ENCODE measurements at regions not wholly inside any gene's neighbourhood (a gene's known extent, or its start where the extent isn't known, plus 50 kb on each side); places are given as distances from the start of the nearest gene placed in this dataset.

- DNase-seq: no peak
Measured at GRCh38 chr11:112464949-112465348, 204.3 kb upstream of the PLET1 start.

- DNase-seq: no peak
Measured at GRCh38 chr11:112465433-112466024, 204.9 kb upstream of the PLET1 start.

- DNase-seq: no peak
Measured at GRCh38 chr11:112467721-112468120, 207.1 kb upstream of the PLET1 start.

GRCh38 chr11:112469376-112469775 lies 208.7 kb upstream of the PLET1 start:
- no peak for DNase-seq

DNA sequence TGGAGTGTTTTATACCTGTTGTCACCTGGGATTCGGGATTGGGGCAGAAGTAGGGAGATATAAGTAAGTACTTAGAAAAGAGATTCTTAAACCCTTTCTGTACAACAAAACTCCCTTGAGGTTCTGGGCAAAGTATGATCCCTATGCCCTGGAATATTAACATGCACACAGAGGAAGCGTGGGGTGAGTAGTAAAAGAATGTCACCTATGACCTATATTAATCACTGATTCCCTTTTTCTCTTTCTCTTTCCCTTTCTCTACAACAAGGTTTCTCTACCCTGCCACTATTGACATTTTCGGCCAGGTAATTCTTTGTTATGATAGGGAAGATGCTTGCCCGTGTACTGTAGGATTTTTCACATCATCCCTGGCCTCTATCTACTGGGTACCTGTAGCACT lies 209.7 kb upstream of the PLET1 start:
- DNase-seq: no peak

DNA sequence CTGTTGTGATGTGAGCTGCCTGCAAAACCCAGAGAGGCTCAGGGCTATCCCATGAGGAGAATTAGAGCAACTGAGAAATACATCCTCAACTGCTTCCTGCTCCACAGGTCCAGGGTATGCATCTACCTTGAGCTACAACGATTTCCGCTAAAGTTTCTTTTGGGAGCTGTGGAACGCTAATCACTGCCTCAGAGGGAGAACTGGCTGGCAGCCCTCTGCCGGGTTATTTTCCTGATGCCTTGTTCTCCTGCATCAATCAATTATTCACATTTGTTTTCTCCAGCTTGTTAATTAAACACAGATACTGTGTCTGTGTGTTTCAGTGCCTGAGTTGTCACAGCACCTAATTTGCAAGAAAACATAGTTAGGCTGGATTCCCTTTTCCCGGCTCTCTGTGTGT lies 211.1 kb upstream of the PLET1 start:
- peak in 1 of 58 donors; percentile 33 for DNase-seq

DNA sequence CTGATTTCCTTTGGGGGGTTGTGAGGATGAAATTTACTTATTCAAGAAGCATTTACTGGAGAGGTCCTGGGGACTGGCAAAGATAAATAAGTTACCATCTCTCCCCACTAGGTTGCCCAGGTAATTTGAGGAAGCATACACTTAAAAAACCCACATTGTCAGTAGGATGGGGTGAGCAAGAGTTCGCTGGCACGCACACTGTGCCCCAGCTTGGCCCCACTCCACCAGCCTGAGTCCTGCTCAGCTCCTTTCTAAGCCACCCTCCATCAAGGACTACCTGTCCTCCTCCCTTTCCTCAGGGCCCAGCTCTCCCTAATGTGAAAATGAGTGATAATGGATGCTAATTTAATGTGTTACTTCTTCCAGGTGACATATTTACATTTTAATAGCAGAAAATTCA lies 216.5 kb upstream of the PLET1 start:
- DNase-seq: no peak

DNA sequence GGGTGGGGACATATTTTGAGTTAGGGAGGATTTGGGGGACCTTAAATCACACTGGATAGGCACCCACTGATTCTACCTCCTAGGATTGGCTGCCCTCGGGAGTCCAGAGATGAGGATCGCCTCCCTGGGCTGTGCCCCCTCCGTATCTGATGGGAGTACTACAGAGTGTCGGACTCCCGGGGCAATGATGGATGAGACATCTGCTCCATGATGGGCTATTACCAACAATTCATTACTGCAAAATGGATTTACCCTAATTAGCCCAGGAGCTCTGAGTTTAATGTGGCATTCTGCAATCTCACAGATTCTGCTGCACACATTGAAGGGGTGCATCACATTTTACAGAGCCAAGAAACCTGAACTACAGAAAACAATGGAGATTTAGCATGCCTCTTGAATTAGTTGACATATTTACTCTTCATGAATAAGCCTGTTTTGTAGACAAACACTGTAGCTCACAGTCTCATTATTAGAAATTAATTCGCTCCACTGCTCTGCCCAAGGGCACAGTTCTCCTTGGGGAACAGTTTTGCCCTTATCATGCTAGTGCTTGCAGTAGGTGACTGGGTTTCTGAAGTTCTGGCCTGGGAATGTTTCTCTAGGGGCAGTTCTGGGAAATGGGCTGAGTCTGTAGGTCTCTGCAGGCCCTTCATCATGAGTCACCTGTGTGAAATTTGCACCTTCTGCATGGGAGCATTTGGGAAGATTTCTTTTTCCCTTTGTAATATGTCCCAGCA lies 217.1 kb upstream of the PLET1 start:
- no peak for DNase-seq

GRCh38 chr11:112478806-112479205 lies 218.1 kb upstream of the PLET1 start:
- no peak for DNase-seq

DNA sequence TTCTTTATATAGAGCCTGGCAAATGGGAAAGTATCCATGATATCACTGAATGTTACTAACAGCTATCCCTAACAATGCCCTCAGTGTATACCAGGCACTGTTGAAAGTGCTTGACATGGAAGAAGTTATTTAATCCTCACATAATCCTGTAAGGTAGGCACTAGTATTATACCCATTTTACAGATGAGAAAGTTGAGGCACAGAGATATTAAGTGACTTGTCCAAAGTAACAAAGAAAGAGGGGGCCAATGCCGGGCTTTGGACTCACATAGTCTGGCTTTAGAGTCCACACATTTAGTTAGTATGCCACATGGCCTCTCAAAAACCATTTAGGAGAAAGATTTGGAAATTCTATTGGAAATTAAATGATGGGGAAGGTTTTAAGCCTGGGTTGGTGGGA lies 220.8 kb upstream of the PLET1 start:
- no peak for DNase-seq

DNA sequence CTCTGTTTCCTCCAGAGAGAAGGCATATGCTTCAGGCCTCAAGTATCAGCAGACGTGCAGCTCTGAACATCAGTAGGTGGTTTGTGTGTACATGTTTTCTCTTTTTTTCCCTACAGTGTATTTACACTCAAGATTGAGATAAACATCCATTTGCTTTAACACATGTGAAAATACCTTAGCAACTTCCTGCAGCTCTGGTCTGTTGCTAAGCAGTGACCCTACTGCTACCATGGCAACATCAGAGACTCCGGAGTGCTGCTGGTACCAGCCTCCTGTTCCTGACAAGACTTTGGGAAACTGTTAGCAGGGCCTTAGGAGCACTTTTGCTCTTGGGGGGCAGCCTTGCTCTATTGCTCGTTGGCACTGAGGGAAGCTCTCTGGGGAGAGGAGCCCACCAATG lies 221.2 kb upstream of the PLET1 start:
- peak in 18 of 58 donors; percentile 1 to 52 (median 16) for DNase-seq

DNA sequence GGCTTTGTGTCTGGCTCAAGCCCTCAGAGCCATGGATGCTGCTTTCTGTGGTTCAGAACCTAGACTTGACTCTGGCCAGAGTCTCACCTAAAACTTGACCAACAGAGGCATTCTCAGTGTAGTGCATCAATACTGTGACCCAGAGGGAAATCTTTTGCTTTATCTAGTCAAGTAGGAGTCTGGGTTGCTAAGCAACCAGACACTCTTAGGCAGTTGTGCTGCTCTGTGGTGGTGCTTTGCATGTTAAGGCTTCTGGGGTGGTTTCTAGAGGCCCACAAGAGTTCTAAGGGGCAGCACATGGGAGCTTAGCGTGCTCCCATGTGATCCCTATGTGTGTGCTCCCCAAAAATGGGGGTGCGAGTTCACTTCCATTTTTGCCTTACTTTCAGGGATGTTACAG lies 224.6 kb upstream of the PLET1 start:
- DNase-seq: no peak

- DNase-seq: no peak
Measured at GRCh38 chr11:112497826-112498225, 237.2 kb upstream of the PLET1 start.

DNA sequence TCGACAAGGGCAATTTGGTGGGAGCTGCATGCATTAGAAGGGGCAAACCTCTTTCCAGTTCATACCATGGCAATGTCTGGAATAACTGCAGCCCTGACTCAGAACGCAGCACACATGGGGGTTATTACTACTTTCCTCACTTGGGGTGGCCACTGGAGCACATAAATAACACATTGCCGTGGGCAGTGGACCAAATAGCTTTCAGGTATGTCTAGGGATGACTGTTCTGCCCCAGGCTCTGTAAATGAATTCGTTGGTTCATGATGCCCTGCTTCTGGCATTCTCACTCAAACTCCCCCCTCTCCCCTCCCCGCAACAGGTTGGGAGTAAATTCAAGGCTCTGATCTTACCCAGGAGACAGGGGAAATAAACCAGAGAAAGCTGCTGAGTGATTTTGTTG lies 238.0 kb upstream of the PLET1 start:
- DNase-seq: no peak

- no peak for DNase-seq
Measured at GRCh38 chr11:112499153-112499880, 238.7 kb upstream of the PLET1 start.

GRCh38 chr11:112499881-112500204 lies 239.2 kb upstream of the PLET1 start:
- DNase-seq: no peak

DNA sequence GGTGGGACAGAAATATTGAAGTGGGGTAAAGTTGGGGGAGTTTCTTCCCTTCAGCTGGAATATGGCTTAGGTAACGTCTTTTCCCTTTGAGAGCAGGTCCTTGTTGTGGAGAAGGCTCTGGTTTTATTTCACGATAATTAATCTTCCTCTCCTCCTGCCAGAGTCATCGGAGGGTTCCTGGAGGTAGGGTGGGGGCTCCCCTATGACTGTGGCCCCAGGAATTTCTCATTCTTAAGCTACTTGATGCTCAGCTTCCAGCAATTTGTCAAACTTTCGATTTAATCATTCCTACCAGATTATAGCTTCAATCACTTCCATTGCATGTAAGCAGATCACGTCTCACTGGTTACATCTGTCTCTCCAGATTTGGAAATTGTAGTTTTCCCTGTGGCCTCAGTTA lies 242.8 kb upstream of the PLET1 start:
- no peak for DNase-seq

- DNase-seq: no peak
Measured at GRCh38 chr11:112504056-112504455, 243.4 kb upstream of the PLET1 start.

- no peak for DNase-seq
Measured at GRCh38 chr11:112506852-112507251, 246.2 kb upstream of the PLET1 start.

GRCh38 chr11:112507281-112507680 lies 246.6 kb upstream of the PLET1 start:
- no peak for DNase-seq

DNA sequence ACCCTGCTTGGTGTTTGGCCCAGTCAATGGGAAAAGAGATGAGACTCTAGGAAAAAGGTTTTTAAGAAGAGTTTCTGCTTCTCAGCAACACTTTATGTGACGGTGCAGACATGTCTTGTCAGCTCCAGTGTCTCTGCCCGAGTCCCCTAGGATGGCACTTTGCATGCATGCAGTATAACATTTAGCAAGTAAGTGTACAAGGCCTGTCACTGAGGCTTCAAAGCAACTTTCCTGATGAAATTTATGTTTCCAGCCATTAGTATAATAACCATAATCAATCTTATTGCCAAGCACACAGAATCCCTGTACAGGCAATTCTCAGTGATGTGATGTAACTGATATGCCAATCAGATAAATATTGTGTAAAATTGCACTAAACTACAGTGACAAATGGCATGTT lies 248.1 kb upstream of the PLET1 start:
- DNase-seq: no peak

- DNase-seq: no peak
Measured at GRCh38 chr11:112509300-112509699, 248.6 kb upstream of the PLET1 start.

- no peak for DNase-seq
Measured at GRCh38 chr11:112511271-112511670, 250.6 kb upstream of the PLET1 start.
